Nephron (organoid): ENCODE measurements at regions not wholly inside any gene's neighbourhood (a gene's known extent, or its start where the extent isn't known, plus 50 kb on each side); places are given as distances from the start of the nearest gene placed in this dataset.
A peak's percentile ranks its signal among the peaks of the same experiment; 100 is the strongest.

Experiments
- H3K27ac Mint-ChIP-seq, 3 experiments: 2 replicates each; pipeline ENCODE4 v1.8.0; 2020; ENCODE audit warnings: mixed read lengths in 3 of 3, mild to moderate bottlenecking in 2 of 3, moderate library complexity in 1 of 3
- H3K27me3 Mint-ChIP-seq: 2 replicates; pipeline ENCODE4 v1.8.0; 2021; ENCODE audit warnings: low read depth, mild to moderate bottlenecking, moderate library complexity, mixed read lengths
- H3K36me3 Mint-ChIP-seq: 2 replicates; pipeline ENCODE4 v1.8.0; 2020; ENCODE audit warnings: low read depth, mixed read lengths
- H3K4me1 Mint-ChIP-seq: 2 replicates; pipeline ENCODE4 v1.8.0; 2020; ENCODE audit warnings: mixed read lengths
- H3K4me3 Mint-ChIP-seq, 3 experiments: 2 replicates each; pipeline ENCODE4 v1.8.0; 2020; ENCODE audit warnings: mild to moderate bottlenecking in 3 of 3, mixed read lengths in 3 of 3, moderate library complexity in 2 of 3
- H3K9me3 Mint-ChIP-seq: 2 replicates; pipeline ENCODE4 v1.8.0; 2020; ENCODE audit warnings: mixed read lengths
- CTCF ChIP-seq, 3 experiments: fragments of 200-600 bp; sonication (generic); IDR thresholded peaks; one replicate each; pipeline ENCODE4 v1.5.0; 2021; ENCODE audit warnings: antibody characterized with exemption in 3 of 3; ENCODE audit not compliant: unreplicated experiment in 3 of 3

GRCh38 chr4:138034871-138035270 is 207.3 kb downstream of the SLC7A11 start:
- H3K27ac Mint-ChIP-seq: no peak overlapping the region
- H3K27me3 Mint-ChIP-seq: no peaks in the 10 kb centered on the region
- H3K4me3 Mint-ChIP-seq: no peak overlapping the region
- H3K9me3 Mint-ChIP-seq: no peaks in the 10 kb centered on the region
- TF ChIP-seq CTCF (IDR thresholded peaks at IDR 0.05; ENCODE audit: unreplicated experiment in 3 of 3): no peak
- H3K36me3 Mint-ChIP-seq: no peaks in the 10 kb centered on the region
- peaks cover 26% of the 10 kb centered on the region for H3K4me1 Mint-ChIP-seq

GRCh38 chr4:138032222-138032621 is 209.9 kb downstream of the SLC7A11 start:
- Mint-ChIP-seq H3K4me3 (no peak overlapping the region), H3K27me3 (no peaks in the 10 kb centered on the region), H3K36me3 (no peaks in the 10 kb centered on the region), H3K27ac (peak overlapping the region in 1 of 3 experiments; percentile 35), H3K9me3 (no peaks in the 10 kb centered on the region), H3K4me1 (peaks cover 14% of the 10 kb centered on the region)
- TF ChIP-seq CTCF (IDR thresholded peaks at IDR 0.05; ENCODE audit: unreplicated experiment in 3 of 3): no peak

- Mint-ChIP-seq H3K4me3 (no peak overlapping the region), H3K27ac (no peak overlapping the region), H3K27me3 (no peaks in the 10 kb centered on the region), H3K4me1 (peaks cover 5% of the 10 kb centered on the region), H3K9me3 (no peaks in the 10 kb centered on the region), H3K36me3 (no peaks in the 10 kb centered on the region)
- TF ChIP-seq CTCF (IDR thresholded peaks at IDR 0.05; ENCODE audit: unreplicated experiment in 3 of 3): no peak
These were observed 211.8 kb downstream of the SLC7A11 start for GRCh38 chr4:138030375-138030774.

GRCh38 chr4:138028923-138029322 is 213.2 kb downstream of the SLC7A11 start:
- H3K9me3 Mint-ChIP-seq: no peaks in the 10 kb centered on the region
- H3K4me3 Mint-ChIP-seq: no peak overlapping the region
- H3K27ac Mint-ChIP-seq: no peak overlapping the region
- H3K27me3 Mint-ChIP-seq: no peaks in the 10 kb centered on the region
- H3K4me1 Mint-ChIP-seq: peaks cover 5% of the 10 kb centered on the region
- no peaks in the 10 kb centered on the region for H3K36me3 Mint-ChIP-seq
- no peak for TF ChIP-seq CTCF (IDR thresholded peaks at IDR 0.05; ENCODE audit: unreplicated experiment in 3 of 3)

- no peak for TF ChIP-seq CTCF (IDR thresholded peaks at IDR 0.05; ENCODE audit: unreplicated experiment in 3 of 3)
- H3K27ac Mint-ChIP-seq: no peak overlapping the region
- no peaks in the 10 kb centered on the region for H3K9me3 Mint-ChIP-seq
- no peaks in the 10 kb centered on the region for H3K27me3 Mint-ChIP-seq
- H3K36me3 Mint-ChIP-seq: no peaks in the 10 kb centered on the region
- H3K4me1 Mint-ChIP-seq: no peaks in the 10 kb centered on the region
- no peak overlapping the region for H3K4me3 Mint-ChIP-seq
These were observed 220.9 kb downstream of the SLC7A11 start for GRCh38 chr4:138021139-138021830.
